Activated CD4-positive, alpha-beta T cell treated with anti-CD3 and anti-CD28 coated beads for 24 hours (primary cell): ENCODE measurements at regions not wholly inside any gene's neighbourhood (a gene's known extent, or its start where the extent isn't known, plus 50 kb on each side); places are given as distances from the start of the nearest gene placed in this dataset.
"Not testable (repeated sequence)": the region's sequence is repeated elsewhere in the genome, so short reads cannot be mapped to it uniquely, and the experiment has no call there.

Source experiments
- DNase-seq, 2 donors: peaks; one replicate each; pipeline ENCODE4 v3.0.0-alpha.2; 2020; ENCODE audit warnings: low read depth in 2 of 2

- no peak for DNase-seq
These were observed 161.1 kb upstream of the OLIG3 start for GRCh38 chr6:137655291-137655690.

GRCh38 chr6:137656735-137657134 lies 162.5 kb upstream of the OLIG3 start:
- no peak for DNase-seq

- DNase-seq = peak in 1 of 2 donors; percentile 10
These were observed 163.2 kb upstream of the OLIG3 start for GRCh38 chr6:137657351-137657911.

DNA sequence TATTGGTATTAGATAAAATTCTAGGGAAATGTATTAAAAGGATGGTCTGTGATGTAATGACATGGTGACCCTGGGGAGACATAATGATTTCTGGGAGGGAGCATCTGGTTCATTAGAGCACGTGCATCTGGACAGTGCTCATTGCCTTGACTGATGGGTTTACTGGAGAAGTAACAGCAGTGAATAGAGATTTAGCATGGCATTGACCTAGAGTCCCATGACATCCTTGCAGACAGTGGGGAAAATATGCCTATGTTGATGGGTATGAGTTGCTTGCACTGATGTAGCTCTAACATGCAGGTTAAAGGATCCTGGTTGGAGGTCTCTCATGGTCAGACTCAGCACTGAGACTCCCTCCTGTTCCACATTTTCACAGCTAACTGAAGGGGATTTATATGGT lies 164.1 kb upstream of the OLIG3 start:
- DNase-seq = no peak

GRCh38 chr6:137659871-137660270 lies 165.7 kb upstream of the OLIG3 start:
- DNase-seq = no peak

- no peak for DNase-seq
These were observed 166.1 kb upstream of the OLIG3 start for GRCh38 chr6:137660296-137660731.

- peak; percentile 26 to 53 for DNase-seq
These were observed 167.4 kb upstream of the OLIG3 start for GRCh38 chr6:137661601-137662000.

DNA sequence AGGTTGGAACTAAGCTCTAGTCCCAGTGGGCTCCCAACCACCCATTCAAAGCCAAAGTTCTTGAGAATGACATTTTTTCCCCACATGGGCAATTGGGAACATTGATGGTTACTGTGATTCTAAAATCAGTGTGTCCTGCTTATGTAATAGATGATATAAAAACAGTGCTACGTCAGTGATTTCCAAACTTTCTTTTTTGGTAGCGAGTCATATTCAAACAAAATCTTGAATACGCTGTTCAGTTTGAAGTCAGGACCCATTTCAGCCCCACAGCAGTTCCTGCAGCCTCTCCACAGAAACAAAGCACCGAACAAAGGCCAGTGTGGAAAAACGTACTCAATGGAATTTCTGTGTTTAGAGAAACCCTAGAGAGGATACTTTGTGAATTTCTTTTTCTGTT lies 170.0 kb upstream of the OLIG3 start:
- DNase-seq = no peak

DNA sequence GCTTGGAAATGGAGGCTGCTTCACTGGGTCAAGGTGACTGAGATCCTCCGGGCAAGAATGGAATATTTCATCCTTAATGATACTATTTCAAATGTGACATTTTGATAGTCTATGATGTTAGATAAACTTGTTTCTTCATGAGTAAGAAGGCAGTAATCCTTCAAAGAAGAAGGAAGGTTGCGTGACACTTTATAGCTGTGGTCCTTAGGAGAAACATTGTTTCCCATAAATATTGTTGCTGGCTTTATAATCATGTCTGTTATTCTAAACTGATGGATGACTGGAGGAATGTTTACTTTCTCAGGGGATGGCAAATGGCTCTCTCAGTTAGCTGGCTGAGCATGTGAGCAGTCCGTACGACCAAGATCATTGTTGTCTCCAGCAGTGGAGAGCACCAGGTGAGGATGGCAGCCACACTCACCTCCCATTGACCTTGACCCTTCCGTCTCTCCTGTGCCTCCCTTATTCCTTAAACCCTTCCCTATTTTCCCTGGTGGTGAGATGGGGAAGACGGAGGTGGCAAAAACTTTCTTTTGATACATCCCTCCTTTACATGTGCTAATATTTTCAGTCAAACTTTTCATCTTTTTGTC lies 171.2 kb upstream of the OLIG3 start:
- DNase-seq = no peak

DNA sequence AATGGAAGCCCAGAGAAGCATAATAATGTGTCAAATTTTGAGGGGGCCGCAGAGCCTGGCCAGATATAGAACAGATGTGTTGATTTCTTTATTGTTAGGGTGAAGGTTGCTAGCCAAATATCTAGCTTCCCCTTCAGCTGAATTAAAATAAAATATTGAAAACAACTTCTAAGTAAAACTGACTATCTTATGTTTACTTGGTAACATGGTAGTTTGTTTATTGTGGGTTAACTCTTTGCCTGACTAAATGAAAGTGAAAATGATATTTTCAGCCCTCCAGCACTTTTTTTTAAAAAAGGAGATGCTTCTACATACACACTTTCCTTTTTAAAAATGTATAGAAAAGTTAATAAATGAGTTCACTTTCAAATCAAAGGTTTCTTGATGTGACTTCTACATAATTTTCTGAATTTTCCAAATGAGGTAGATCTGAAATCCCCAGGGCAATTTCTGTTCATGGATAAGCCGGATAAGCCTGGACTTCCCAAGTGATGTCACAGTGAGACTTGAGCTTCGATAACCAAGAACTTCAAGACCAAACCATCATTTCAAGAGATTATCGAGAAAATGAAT lies 172.1 kb upstream of the OLIG3 start:
- DNase-seq = no peak

DNA sequence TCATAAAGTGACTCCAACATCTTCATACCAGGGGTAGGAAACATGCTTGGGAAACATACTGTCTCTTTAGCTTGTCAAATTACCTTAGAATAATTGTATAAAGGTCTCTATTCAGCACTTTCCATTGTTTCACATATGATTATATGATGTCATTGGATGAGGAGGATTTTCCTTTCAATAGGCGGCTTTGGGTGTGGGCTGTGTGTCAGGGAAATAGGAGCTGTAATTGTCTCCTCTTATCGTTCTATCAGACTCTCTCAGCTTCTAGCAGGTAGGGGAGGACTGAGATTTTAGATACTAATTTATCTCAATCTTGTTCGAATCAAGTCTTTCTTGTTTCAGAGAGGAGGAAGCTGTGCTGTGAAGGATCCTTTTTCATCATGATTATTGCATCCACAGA lies 179.4 kb upstream of the OLIG3 start:
- no peak for DNase-seq

DNA sequence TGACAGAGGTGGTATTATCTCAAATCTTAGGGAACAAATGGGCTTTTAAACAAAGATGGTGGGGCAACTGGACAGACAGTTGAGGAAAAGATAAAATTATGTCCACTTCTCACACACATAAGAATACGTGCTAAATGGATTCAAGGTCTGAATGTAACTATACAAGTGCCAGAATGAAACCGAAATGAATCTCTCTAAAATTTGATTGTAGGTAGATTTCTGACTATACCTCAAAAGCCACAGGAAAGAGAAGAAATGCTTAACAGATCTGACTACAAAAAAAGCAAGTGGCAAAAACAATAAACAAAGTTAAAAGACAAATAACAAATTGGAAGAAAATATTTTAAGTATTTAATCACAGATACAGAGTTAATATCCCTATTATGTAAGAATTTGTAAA lies 182.7 kb upstream of the OLIG3 start:
- DNase-seq = no peak

- no peak for DNase-seq
These were observed 183.5 kb upstream of the OLIG3 start for GRCh38 chr6:137677709-137678108.

GRCh38 chr6:137678451-137678850 lies 184.3 kb upstream of the OLIG3 start:
- no peak for DNase-seq

DNA sequence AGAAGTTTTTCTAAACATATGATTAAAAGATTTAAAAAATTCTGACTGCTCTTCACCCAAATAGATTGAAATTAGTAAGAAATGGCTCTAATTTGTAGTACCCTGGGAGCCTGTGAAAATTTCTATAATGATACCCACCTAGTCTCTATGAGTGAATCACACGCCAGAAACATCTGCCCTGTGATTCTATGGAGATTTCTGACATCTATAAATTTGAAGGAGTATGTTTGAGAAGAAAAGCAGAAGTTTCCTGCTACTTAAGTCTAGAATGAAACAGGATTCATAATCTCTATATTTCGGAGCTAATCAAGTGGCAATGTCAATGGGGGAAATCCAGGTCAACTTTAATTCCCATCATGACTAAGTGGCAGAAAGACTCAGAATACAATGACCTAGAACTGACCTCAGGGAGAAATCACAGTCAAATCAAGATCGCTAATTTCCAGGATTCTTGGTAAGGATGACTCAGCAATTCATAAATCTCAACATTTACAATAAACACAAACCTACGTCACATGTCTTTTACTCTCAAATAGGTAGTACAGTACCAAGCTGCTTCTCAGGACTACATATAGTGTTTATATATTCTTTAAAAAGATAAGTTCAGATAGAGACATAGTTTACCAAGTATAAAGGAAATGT lies 186.2 kb upstream of the TNFAIP3 start:
- DNase-seq = no peak

DNA sequence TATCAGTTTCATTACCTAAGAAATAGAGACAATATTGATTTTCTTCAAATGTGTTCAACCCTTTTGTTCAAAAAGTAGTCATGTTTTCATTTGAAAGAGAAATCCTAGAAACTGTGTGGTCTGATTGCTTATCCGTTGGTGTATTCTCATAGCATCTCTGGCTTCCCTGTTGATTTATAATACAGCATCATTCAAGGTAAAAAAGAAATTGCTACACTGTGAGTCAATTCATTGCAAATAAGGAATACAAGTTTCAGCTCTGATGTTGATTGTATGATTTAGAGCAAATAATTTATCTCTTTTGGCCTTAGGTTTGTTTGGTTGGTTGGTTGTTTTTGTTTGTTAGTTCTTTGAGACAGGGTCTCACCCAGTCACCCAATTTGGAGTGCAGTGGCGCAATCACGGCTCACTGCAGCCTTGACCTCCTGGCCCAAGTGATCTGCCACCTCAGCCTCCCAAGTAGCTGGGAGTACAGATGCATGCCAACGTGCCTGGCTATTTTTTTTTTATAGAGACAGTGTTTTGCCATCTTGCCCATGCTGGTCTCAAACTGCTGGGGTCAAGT lies 185.5 kb upstream of the TNFAIP3 start:
- DNase-seq = no peak

DNA sequence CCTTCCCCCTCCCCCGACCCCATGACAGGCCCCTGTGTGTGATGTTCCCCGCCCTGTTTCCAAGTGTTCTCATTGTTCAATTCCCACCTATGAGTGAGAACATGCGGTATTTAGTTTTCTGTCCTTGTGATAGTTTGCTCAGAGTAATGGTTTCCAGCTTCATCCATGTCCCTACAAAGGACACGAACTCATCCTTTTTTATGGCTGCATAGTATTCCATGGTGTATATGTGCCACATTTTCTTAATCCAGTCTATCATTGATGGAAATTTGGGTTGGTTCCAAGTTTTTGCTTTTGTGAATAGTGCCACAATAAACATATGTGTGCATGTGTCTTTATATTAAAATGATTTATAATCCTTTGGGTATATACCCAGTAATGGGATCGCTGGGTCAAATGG lies 184.4 kb upstream of the TNFAIP3 start:
- DNase-seq = not testable (repeated sequence)

DNA sequence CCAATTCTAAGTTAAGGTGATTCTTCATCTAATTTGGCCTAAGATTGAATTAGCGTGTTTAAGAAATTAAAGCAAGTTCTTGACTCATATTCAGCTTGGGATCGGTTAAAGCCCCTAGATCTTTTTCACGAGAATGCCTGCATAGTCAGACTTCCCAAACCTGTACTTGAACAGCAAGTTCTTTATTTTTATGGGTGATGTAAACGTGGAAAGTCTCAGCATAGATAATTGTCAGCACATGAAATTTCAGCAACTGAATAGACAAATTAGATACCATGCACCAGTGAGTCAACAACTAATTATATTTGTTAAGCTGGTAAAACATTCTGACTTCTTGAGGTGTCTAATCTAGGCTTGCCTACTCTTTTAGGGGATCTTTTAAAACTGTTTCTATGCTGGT lies 183.1 kb upstream of the TNFAIP3 start:
- DNase-seq = no peak

- no peak for DNase-seq
These were observed 181.2 kb upstream of the TNFAIP3 start for GRCh38 chr6:137685798-137686375.

DNA sequence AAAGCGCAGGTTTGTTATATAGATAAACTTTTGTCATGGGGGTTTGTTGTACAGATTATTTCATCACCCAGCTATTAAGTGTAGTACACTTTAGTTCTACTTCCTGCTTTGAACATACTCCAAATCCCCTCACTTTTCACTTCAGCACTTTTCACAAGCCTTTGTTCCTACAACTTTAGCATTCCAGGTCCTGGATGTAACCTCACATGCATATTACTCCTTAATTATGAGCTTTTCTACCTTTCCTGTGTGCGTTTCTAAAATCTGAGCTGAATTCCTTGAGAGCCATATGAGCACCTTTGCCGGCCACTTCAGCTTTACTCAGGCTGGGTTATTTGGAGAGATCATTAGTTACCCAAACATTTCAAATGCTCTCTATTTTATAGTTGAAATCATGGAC lies 179.2 kb upstream of the TNFAIP3 start:
- no peak for DNase-seq

- no peak for DNase-seq
These were observed 178.7 kb upstream of the TNFAIP3 start for GRCh38 chr6:137688230-137688971.

GRCh38 chr6:137689377-137689776 lies 177.7 kb upstream of the TNFAIP3 start:
- DNase-seq = no peak
